IPS-NIHi11 (cell line): ENCODE measurements at regions not wholly inside any gene's neighbourhood (a gene's known extent, or its start where the extent isn't known, plus 50 kb on each side); places are given as distances from the start of the nearest gene placed in this dataset.

Experiments
- DNase-seq: peaks from one replicate; pipeline ENCODE4 v3.0.0; 2012; ENCODE audit warnings: mixed read lengths, low spot score

- no peak for DNase-seq
Observed at GRCh38 chr1:4016351-4017130, 116.5 kb upstream of the C1orf174 start.

- DNase-seq, result no peak
Observed at GRCh38 chr1:4017636-4018365, 117.7 kb upstream of the C1orf174 start.

GRCh38 chr1:4018466-4019146, 118.5 kb upstream of the C1orf174 start:
- DNase-seq, result no peak

- DNase-seq, result no peak
Observed at GRCh38 chr1:4019147-4019521, 119.1 kb upstream of the C1orf174 start.

- DNase-seq, result no peak
Observed at GRCh38 chr1:4019606-4020331, 119.7 kb upstream of the C1orf174 start.

- no peak for DNase-seq
Observed at GRCh38 chr1:4020449-4020848, 120.4 kb upstream of the C1orf174 start.

GRCh38 chr1:4021136-4021973, 121.3 kb upstream of the C1orf174 start:
- no peak for DNase-seq

- no peak for DNase-seq
Observed at GRCh38 chr1:4021974-4022268, 121.8 kb upstream of the C1orf174 start.

GRCh38 chr1:4022715-4023114, 122.6 kb upstream of the C1orf174 start:
- no peak for DNase-seq

- DNase-seq, result no peak
Observed at GRCh38 chr1:4023678-4024077, 123.6 kb upstream of the C1orf174 start.

- no peak for DNase-seq
Observed at GRCh38 chr1:4024811-4025210, 124.7 kb upstream of the C1orf174 start.

- DNase-seq, result no peak
Observed at GRCh38 chr1:4025752-4026151, 125.7 kb upstream of the C1orf174 start.

- no peak for DNase-seq
Observed at GRCh38 chr1:4027008-4027407, 126.9 kb upstream of the C1orf174 start.

GRCh38 chr1:4027492-4028138, 127.5 kb upstream of the C1orf174 start:
- DNase-seq, result no peak

- DNase-seq, result no peak
Observed at GRCh38 chr1:4028139-4028501, 128.0 kb upstream of the C1orf174 start.

- no peak for DNase-seq
Observed at GRCh38 chr1:4029376-4029775, 129.3 kb upstream of the C1orf174 start.

- no peak for DNase-seq
Observed at GRCh38 chr1:4032571-4032970, 132.5 kb upstream of the C1orf174 start.

GRCh38 chr1:4033129-4033676, 133.1 kb upstream of the C1orf174 start:
- no peak for DNase-seq

GRCh38 chr1:4033713-4034112, 133.6 kb upstream of the C1orf174 start:
- DNase-seq, result no peak

GRCh38 chr1:4034318-4034887, 134.3 kb upstream of the C1orf174 start:
- no peak for DNase-seq

GRCh38 chr1:4044967-4045366, 144.9 kb upstream of the C1orf174 start:
- no peak for DNase-seq
